Gastroesophageal sphincter (tissue), 4 donors: ENCODE measurements at regions not wholly inside any gene's neighbourhood (a gene's known extent, or its start where the extent isn't known, plus 50 kb on each side); places are given as distances from the start of the nearest gene placed in this dataset.

ENCODE experiments used
- ATAC-seq: fragments of 150-250 bp; one replicate; pipeline ENCODE4 v1.9.1; 2016; ENCODE audit warnings: mild to moderate bottlenecking, moderate library complexity
- H3K27ac ChIP-seq, 4 donors: fragments of 200-600 bp; sonication (generic) in 3 of 4; 1 replicate in 3 of 4; 2 replicates in 1 of 4; pipeline ENCODE4 v1.5.1; 2016 to 2019
- H3K27me3 ChIP-seq: fragments of 200-600 bp; sonication (generic); one replicate; pipeline ENCODE4 v1.5.1; 2019
- H3K36me3 ChIP-seq, 2 donors: fragments of 200-600 bp; sonication (generic); one replicate each; pipeline ENCODE4 v1.5.1; 2019; ENCODE audit warnings: control low read depth in 1 of 2
- H3K4me1 ChIP-seq, 3 donors: fragments of 200-600 bp; sonication (generic); 1 replicate in 2 of 3; 2 replicates in 1 of 3; pipeline ENCODE4 v1.5.1; 2016 to 2019; ENCODE audit warnings: control low read depth in 2 of 3
- H3K4me3 ChIP-seq, 2 donors: fragments of 200-600 bp; sonication (generic); one replicate each; pipeline ENCODE4 v1.5.1; 2019; ENCODE audit warnings: mild to moderate bottlenecking in 1 of 2, moderate library complexity in 1 of 2
- H3K9me3 ChIP-seq, 3 donors: fragments of 200-600 bp; sonication (generic); one replicate each; pipeline ENCODE4 v1.5.1; 2017 to 2019; ENCODE audit warnings: control low read depth in 2 of 3
- EP300 ChIP-seq: sonication (generic); formaldehyde crosslinking; IDR thresholded peaks from one replicate; pipeline ENCODE4 v1.6.1; 2017; ENCODE audit warnings: antibody characterized with exemption, mild to moderate bottlenecking
- POLR2A ChIP-seq, 2 donors: fragments of 450-650 bp; IDR thresholded peaks; one replicate each; pipeline ENCODE4 v1.6.1; 2017; ENCODE audit warnings: antibody characterized with exemption in 2 of 2, mild to moderate bottlenecking in 2 of 2, moderate library complexity in 1 of 2
- POLR2AphosphoS5 ChIP-seq: sonication (generic); formaldehyde crosslinking; IDR thresholded peaks from one replicate; pipeline ENCODE4 v1.6.1; 2017; ENCODE audit warnings: antibody characterized with exemption
- WGBS, 2 donors: methylation state at CpG; one replicate each; pipeline ENCODE4 v1.1.5; 2018; ENCODE audit warnings: low coverage in 1 of 2; 5-methylcytosine and 5-hydroxymethylcytosine counted together
- TF ChIP-seq, protein P1 (sequence below), 4 experiments: fragments of 200-600 bp in 2 of 4; fragments of 450-650 bp in 2 of 4; sonication (generic) in 1 of 4; IDR thresholded peaks; one replicate each; pipeline ENCODE4 v1.5.1; 2017 to 2019; ENCODE audit warnings: antibody characterized with exemption in 4 of 4, mild to moderate bottlenecking in 2 of 4, moderate library complexity in 2 of 4

DNA sequence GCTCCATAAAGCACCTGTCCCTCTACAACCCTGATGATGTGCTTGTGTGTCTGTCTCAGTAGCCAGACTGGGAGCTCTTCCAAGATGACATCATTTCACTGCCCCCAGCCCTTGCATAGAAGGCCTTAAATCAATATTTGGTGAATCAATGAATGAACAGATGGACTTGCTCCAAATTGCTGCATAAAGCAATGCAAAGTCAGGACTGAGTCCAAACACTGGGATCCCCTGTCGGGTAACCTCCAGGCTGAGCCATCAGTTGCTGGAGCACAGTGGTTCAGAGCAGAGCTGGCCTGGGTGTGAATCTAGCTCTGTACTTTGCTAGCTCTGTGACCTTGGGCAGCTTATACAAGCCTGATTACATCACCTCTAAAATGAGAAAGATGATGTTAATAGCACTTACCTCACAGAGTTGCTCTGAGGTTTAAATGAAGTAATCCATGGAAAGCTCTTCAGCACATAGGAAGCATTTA lies 120.3 kb upstream of the VASH1 start:
- Histone ChIP-seq H3K4me1 (no peaks in the 10 kb centered on the region), H3K36me3 (no peaks in the 10 kb centered on the region), H3K4me3 (no peak overlapping the region), H3K27ac (no peak overlapping the region), H3K27me3 (peaks cover 10% of the 10 kb centered on the region), H3K9me3 (peaks cover 0 to 8% (median 0%) of the 10 kb centered on the region in 3 donors)
- ATAC-seq: peak; percentile 25
- no peak for TF ChIP-seq EP300
- TF ChIP-seq, protein P1, sequence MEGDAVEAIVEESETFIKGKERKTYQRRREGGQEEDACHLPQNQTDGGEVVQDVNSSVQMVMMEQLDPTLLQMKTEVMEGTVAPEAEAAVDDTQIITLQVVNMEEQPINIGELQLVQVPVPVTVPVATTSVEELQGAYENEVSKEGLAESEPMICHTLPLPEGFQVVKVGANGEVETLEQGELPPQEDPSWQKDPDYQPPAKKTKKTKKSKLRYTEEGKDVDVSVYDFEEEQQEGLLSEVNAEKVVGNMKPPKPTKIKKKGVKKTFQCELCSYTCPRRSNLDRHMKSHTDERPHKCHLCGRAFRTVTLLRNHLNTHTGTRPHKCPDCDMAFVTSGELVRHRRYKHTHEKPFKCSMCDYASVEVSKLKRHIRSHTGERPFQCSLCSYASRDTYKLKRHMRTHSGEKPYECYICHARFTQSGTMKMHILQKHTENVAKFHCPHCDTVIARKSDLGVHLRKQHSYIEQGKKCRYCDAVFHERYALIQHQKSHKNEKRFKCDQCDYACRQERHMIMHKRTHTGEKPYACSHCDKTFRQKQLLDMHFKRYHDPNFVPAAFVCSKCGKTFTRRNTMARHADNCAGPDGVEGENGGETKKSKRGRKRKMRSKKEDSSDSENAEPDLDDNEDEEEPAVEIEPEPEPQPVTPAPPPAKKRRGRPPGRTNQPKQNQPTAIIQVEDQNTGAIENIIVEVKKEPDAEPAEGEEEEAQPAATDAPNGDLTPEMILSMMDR (IDR thresholded peaks at IDR 0.05): no peak
- no peak for TF ChIP-seq POLR2A (IDR thresholded peaks at IDR 0.05)
- WGBS, 2 donors: 40% methylated on average over 1 of the region's 1 CpG; no CpG with 5 or more reads in 1 of the 2 donors

DNA sequence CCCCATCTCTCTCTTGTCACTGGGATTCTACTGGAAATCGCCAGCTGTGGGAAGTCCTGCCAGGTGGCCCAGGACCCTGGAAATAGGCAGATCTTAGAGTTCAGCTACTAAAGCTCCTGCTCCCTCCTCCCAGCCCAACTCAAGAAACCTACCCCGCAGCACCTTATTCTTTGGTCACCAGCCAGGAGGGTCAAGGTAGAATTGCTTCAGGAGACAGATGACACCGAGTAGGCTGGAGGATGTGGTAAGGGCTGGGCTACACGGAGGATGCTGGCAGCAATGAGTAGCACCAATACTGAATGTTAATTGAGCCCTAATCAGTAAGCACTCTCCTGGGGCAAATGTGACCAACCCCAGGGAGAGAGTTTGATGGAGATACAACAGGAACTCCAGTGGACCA lies 119.7 kb upstream of the VASH1 start:
- H3K9me3 ChIP-seq: peaks cover 0 to 7% (median 0%) of the 10 kb centered on the region in 3 donors
- peaks cover 10% of the 10 kb centered on the region for H3K27me3 ChIP-seq
- H3K4me1 ChIP-seq: no peaks in the 10 kb centered on the region
- 73% methylated on average over 2 of the region's 4 CpGs; no CpG with 5 or more reads in 1 of the 2 donors for WGBS, 2 donors
- H3K4me3 ChIP-seq: no peak overlapping the region
- no peak overlapping the region for H3K27ac ChIP-seq
- no peaks in the 10 kb centered on the region for H3K36me3 ChIP-seq
- TF ChIP-seq POLR2AphosphoS5: no peak
- TF ChIP-seq POLR2A (IDR thresholded peaks at IDR 0.05): no peak
- TF ChIP-seq EP300: no peak
- TF ChIP-seq, protein P1 (IDR thresholded peaks at IDR 0.05): no peak
- no peak for ATAC-seq

DNA sequence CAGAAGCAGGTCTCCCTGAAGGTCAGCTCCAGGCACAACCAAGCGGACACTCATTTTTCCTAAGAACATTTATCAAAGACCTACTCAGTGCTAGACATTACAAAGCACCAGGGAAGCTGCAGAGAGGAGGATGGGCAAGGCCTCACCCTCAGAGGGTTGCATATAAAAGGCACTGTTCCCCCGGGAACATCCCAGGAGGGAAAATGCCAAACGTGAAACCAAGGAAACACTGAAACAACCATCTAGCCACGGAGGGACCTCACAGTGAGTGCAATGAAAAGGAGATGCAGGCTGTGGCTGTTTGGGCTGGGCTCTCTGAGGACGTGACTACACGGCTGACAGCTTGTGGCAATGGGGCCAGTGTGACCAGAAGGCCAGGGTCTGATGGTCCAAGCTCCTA lies 117.4 kb upstream of the VASH1 start:
- 65 to 82% methylated on average over 2 to 6 of the region's 6 CpGs for WGBS, 2 donors
- Histone ChIP-seq H3K36me3 (no peaks in the 10 kb centered on the region), H3K27ac (no peak overlapping the region), H3K4me3 (no peak overlapping the region), H3K4me1 (no peaks in the 10 kb centered on the region), H3K9me3 (peaks cover 0 to 3% (median 0%) of the 10 kb centered on the region in 3 donors), H3K27me3 (peaks cover 10% of the 10 kb centered on the region)
- ATAC-seq: no peak
- TF ChIP-seq POLR2AphosphoS5: no peak
- TF ChIP-seq, protein P1 (IDR thresholded peaks at IDR 0.05): no peak
- TF ChIP-seq POLR2A (IDR thresholded peaks at IDR 0.05): no peak
- no peak for TF ChIP-seq EP300

DNA sequence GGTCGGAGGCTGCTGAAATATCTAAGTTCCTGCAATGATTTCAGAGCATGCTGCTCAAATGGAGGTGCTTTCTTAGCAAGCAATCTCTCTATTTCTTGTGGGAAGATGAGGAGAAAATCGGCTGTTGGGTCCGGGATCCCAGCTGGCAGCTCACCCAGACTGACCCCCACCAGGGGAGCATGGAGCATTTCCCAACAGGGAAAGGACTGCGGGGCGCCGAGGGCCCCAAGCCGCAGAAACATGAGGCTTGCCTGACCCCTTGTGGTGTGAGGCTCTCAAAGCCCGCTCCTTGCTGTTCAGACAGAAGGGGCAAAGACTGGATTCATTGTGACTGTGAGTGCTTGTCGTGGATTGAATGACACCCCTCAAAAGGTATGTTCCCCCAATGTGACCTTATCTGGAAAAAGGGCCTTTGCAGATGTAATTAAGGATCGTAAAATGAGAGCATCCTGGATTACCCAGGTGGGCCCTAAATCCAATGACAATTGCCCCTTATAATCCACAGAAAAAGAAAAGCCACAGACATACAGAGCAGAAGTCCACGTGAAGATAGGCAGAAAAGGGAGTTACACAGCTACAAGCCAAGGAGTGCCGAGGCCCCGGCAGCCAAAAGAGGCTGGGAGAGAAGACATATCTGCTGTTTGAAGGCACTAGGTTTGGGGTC lies 116.3 kb upstream of the VASH1 start:
- TF ChIP-seq, protein P1 (IDR thresholded peaks at IDR 0.05): peak in 2 of 4 experiments; percentile 15 to 44
- no peak for TF ChIP-seq POLR2AphosphoS5
- H3K27ac ChIP-seq: no peak overlapping the region
- WGBS, 2 donors: 0 to 44% methylated on average over 1 to 3 of the region's 13 CpGs
- H3K36me3 ChIP-seq: no peaks in the 10 kb centered on the region
- peaks cover 10% of the 10 kb centered on the region for H3K27me3 ChIP-seq
- no peak overlapping the region for H3K4me3 ChIP-seq
- no peaks in the 10 kb centered on the region for H3K4me1 ChIP-seq
- ATAC-seq: no peak
- H3K9me3 ChIP-seq: peaks cover 0 to 3% (median 0%) of the 10 kb centered on the region in 3 donors

DNA sequence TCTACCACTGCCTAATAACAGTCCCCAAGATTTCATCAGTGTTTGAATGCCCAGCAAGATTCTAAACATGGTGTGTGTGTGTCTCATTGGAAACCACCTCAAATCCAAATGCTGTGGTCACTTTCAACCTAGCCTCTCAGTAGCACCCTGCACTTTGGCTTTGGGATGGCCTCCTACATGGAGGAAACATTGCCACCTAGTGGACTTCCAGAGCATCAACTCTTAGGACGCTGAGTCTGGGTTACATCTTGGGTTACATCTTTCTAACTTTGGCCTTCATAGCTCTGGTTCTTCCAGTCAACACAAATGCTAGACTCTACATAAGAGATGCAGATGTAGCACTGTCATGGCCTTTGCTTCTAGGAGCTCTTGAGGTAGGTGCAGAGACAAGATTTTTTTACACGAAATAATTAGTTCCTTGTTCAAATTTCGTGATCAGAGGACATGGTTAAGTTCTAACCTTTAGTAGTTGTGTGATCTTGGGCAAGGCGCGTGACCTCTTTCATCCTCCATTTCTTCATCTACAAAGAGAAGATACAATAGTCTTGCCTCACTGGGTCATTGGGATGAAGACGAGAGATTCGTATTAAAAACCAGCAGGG lies 113.5 kb upstream of the VASH1 start:
- no peak overlapping the region for H3K4me3 ChIP-seq
- no peaks in the 10 kb centered on the region for H3K4me1 ChIP-seq
- H3K36me3 ChIP-seq: no peaks in the 10 kb centered on the region
- no peak overlapping the region for H3K27ac ChIP-seq
- H3K27me3 ChIP-seq: peaks cover 8% of the 10 kb centered on the region
- ATAC-seq: no peak
- 67 to 78% methylated on average over 3 to 7 of the region's 7 CpGs for WGBS, 2 donors
- peaks cover 0 to 3% (median 0%) of the 10 kb centered on the region in 3 donors for H3K9me3 ChIP-seq
- no peak for TF ChIP-seq POLR2A (IDR thresholded peaks at IDR 0.05)
- TF ChIP-seq EP300: no peak
- TF ChIP-seq, protein P1 (IDR thresholded peaks at IDR 0.05): peak; percentile 41 to 70 (median 54)
